ENCODE measurements at regions not wholly inside any gene's neighbourhood (a gene's known extent, or its start where the extent isn't known, plus 50 kb on each side); places are given as distances from the start of the nearest gene placed in this dataset.

- TF ChIP-seq CTCF (conservative IDR thresholded peaks at IDR 0.05; ENCODE audit: low read length) (no peak), EZH2phosphoT487 (IDR thresholded peaks at IDR 0.05; ENCODE audit: borderline replicate concordance, low read depth, low read length) (no peak)
Observed at GRCh38 chr9:120137186-120137840, 442.7 kb downstream of the CDK5RAP2 start.

Measured in OCI-LY7 (cell line).